GM12865 (cell line): ENCODE measurements at regions not wholly inside any gene's neighbourhood (a gene's known extent, or its start where the extent isn't known, plus 50 kb on each side); places are given as distances from the start of the nearest gene placed in this dataset.

Experiments used
- DNase-seq: peaks from one replicate; pipeline ENCODE4 v3.0.0; 2010; ENCODE audit warnings: low read depth
- H3K4me3 ChIP-seq: 2 replicates; pipeline ENCODE4 v1.5.1; 2011; ENCODE audit warnings: mild to moderate bottlenecking, low read depth, low read length, control low read depth
- TF ChIP-seq, protein P1 (sequence below): IDR thresholded peaks from 2 replicates; pipeline ENCODE4 v1.5.1; 2011; ENCODE audit warnings: low read length, control low read depth, low read depth, inconsistent platforms; ENCODE audit not compliant: insufficient read depth; ENCODE audit errors: missing control alignments

DNA sequence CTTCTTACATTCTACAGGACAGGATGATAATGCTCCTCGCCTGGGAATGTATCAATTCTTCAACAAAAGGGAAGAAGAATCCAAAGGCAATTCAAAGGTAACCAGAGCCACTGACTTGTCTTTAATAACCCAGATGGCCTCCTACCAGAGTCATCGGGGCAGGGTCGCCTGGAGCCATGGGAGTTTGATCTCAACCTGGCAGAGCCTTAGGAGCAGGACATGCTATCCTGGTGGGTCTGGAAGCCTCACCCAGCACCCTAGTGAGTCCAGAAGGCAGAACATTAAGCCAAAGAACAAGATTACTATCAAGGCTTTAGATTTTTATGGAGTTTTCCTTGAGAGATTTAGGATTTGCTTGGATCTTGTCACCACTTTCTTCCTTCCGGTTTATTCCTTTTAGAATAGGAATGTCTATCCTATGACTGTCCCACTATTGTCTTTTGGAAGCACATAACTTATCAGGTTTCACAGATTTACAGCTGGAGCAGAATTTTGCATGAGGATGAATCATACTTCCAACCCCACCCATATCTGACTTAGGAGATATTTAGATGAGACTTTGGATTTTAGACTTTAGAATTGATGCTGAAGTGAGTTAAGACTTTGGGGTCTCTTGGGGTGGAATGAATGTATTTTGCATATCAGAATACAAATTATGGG is 330.3 kb upstream of the GOLIM4 start:
- no peak overlapping the region for H3K4me3 ChIP-seq
- DNase-seq, result no peak
- TF ChIP-seq, protein P1, sequence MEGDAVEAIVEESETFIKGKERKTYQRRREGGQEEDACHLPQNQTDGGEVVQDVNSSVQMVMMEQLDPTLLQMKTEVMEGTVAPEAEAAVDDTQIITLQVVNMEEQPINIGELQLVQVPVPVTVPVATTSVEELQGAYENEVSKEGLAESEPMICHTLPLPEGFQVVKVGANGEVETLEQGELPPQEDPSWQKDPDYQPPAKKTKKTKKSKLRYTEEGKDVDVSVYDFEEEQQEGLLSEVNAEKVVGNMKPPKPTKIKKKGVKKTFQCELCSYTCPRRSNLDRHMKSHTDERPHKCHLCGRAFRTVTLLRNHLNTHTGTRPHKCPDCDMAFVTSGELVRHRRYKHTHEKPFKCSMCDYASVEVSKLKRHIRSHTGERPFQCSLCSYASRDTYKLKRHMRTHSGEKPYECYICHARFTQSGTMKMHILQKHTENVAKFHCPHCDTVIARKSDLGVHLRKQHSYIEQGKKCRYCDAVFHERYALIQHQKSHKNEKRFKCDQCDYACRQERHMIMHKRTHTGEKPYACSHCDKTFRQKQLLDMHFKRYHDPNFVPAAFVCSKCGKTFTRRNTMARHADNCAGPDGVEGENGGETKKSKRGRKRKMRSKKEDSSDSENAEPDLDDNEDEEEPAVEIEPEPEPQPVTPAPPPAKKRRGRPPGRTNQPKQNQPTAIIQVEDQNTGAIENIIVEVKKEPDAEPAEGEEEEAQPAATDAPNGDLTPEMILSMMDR, result no peak

DNA sequence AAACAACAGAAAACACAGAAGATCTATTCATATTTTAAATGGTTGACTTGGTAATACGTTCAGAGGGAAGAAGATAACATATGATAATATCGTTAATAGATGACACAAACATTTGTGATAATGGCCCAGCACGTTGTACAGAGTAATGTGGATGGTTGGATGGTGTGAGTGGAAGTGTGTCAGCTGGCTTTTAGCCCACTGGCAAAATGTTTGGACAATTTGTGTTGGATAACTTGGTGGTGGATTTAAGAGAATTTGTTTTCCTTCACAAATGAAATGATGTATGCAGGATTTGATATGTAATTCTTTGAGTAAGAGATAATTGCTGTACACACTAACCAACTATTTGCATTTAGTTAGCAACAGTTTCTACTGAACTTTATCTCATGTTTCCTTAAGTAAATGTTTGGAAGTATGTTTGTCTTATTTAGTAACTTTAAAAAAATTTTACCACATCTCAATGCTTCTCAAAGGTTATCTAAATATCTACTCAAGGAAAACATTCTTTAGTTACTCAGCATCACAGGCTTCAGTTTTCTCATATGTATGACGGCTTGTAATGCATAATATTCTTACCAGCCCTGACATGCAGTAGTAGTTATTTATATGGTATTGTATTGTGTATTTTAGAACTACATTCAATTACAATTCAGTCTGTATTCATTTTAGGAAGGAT is 328.5 kb upstream of the GOLIM4 start:
- no peak overlapping the region for H3K4me3 ChIP-seq
- TF ChIP-seq, protein P1, result no peak
- no peak for DNase-seq

DNA sequence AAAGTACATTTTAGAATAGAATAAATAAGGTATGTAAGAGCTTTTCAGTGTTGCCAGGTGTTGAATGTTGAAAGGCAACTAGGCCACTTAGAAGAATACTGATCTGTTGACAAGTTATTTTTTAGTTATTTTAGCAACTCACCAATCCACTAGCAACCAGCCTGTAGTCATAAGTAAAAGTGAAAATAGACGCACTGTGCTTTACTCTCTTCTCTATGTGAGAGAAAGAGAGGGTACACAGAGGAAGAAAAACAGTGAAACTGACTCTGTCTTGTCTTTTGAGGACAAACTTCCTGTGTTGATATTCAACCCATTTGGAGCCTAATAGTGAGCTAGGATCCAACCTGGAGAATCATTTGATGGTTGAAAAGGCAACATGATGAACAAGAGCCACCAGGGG is 327.1 kb upstream of the GOLIM4 start:
- H3K4me3 ChIP-seq, result no peak overlapping the region
- peak; percentile 9 for DNase-seq
- TF ChIP-seq, protein P1, result no peak

DNA sequence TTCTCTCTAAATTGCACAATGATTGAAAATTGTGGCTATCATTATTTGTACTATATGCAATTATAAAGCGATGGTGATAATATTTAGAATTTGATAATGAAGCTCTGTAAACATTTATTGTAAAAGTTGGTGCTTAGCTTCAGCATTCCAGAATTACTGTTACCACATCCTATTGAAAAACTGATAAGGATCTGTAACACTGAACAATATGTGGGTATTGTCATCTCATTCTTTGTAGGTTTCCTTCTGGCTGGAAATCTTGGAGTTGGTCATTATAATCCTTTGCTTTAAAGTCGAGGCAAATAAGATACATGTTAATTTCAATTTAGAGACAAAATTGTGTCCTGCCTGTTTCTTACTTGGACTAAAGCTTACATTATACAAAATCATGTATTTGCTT is 323.4 kb upstream of the GOLIM4 start:
- H3K4me3 ChIP-seq, result no peak overlapping the region
- TF ChIP-seq, protein P1, result no peak
- no peak for DNase-seq

DNA sequence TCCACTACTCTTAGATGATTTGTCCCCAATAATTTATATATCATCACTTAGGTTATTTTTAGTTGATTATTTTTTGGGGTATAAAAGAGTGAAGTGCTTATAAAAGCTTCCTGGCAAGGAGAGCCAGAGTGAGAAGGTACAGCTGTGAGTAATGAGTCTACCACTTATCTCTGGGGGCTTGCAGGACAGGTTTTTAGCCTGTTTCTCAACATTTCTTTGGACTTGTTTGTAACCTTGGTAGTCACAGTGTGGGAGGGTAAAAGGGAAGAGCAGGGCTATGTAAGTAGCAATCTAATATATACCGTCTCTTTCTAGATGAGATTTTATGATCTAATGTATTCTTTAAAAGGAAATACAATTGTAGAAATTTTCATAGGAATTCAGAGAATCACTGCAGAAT is 321.3 kb upstream of the GOLIM4 start:
- no peak for DNase-seq
- TF ChIP-seq, protein P1, result no peak
- H3K4me3 ChIP-seq, result no peak overlapping the region

DNA sequence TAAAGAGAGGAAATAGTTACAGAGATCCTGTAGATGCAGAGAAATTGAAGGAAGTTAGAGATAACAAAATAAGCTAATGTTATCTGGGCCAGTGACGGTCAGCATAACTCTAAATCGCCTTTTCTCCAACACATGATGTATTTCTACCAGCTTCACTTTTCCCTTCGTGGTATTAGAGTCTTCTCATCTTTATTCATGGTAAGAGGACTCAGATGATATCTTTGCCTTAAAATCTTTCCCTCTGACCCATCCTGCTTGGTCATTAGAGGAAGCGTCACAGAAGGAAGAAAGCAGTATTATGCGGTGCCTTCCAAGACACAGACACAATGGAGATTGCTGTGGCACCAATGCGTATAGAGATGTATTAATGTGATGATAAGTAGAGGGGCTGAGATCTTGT is 320.7 kb upstream of the GOLIM4 start:
- TF ChIP-seq, protein P1, result no peak
- DNase-seq, result no peak
- H3K4me3 ChIP-seq, result no peak overlapping the region

DNA sequence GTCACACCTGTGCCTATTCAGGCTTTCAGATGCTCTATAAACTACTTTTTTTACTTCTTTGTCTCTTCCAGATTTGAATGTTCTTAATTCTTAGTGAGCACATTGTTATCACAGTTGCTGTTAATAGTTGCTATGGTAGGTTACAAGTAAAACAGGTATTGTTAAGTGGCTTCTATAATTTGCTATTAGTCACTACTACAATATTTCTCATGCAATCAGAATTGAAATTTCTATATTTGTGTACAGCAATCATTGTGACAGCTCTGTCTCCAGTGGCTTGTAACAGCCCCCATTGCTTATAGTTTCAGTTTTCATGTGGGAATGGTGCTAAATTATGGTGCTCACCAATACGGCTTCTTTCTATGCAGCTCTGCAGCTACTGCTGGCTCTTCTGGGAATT is 318.4 kb upstream of the GOLIM4 start:
- DNase-seq, result peak; percentile 29
- H3K4me3 ChIP-seq, result no peak overlapping the region
- TF ChIP-seq, protein P1, result no peak
